ENCODE measurements at regions not wholly inside any gene's neighbourhood (a gene's known extent, or its start where the extent isn't known, plus 50 kb on each side); places are given as distances from the start of the nearest gene placed in this dataset.

GRCh38 chr2:175688243-175688642 lies 313.8 kb downstream of the LNPK start:
- TF ChIP-seq CTCF (IDR thresholded peaks at IDR 0.05) (no peak), POLR2A (IDR thresholded peaks at IDR 0.05) (no peak), EP300 (IDR thresholded peaks at IDR 0.05) (no peak), POLR2AphosphoS5 (IDR thresholded peaks at IDR 0.05) (no peak)
